ENCODE measurements at regions not wholly inside any gene's neighbourhood (a gene's known extent, or its start where the extent isn't known, plus 50 kb on each side); places are given as distances from the start of the nearest gene placed in this dataset.

- no peak for TF ChIP-seq CTCF (optimal IDR thresholded peaks at IDR 0.05 in 1 of 3, IDR thresholded peaks at IDR 0.05 in 1 of 3, conservative IDR thresholded peaks at IDR 0.05 in 1 of 3; ENCODE audit: extremely low read depth in 1 of 3, insufficient read depth in 2 of 3, low read length in 3 of 3)
- no peak for TF ChIP-seq EZH2 (IDR thresholded peaks at IDR 0.05; ENCODE audit: low read length)
- no peak for DNase-seq (ENCODE audit: low read depth, low spot score)
- H3K9ac ChIP-seq (ENCODE audit: control insufficient read depth, extremely low read depth, insufficient read depth, low read length) = no peak overlapping the region
- H3K36me3 ChIP-seq (ENCODE audit: control insufficient read depth in 2 of 2, extremely low read depth in 1 of 2, insufficient read depth in 2 of 2, low read length in 2 of 2) = no peaks in the 10 kb centered on the region
- H3K4me3 ChIP-seq (ENCODE audit: control insufficient read depth in 2 of 3, extremely low read depth in 1 of 3, insufficient read depth in 2 of 3, low read depth in 1 of 3, low read length in 3 of 3) = no peak overlapping the region
- H3K27ac ChIP-seq (ENCODE audit: control insufficient read depth, insufficient read depth, low read length) = no peak overlapping the region
- H3K9me1 ChIP-seq (ENCODE audit: control insufficient read depth, extremely low read depth, insufficient read depth, low read length) = no peaks in the 10 kb centered on the region
- dilution Hi-C loops (cut with MboI; ENCODE audit: extremely low pct_ligation_motif_present, low sequenced_read_pairs) = no loop called here
- H3K9me3 ChIP-seq (ENCODE audit: control insufficient read depth, low read depth, low read length) = no peaks in the 10 kb centered on the region
- no peaks in the 10 kb centered on the region for H3K27me3 ChIP-seq (ENCODE audit: control insufficient read depth, extremely low read depth, insufficient read depth, low read length)
- no peak overlapping the region for H3K4me2 ChIP-seq (ENCODE audit: control insufficient read depth, extremely low read depth, insufficient read depth, low read depth, low read length)
- H3K4me1 ChIP-seq (ENCODE audit: control insufficient read depth, extremely low read depth, insufficient read depth, low read length) = peaks cover 12% of the 10 kb centered on the region
- H2AFZ ChIP-seq (ENCODE audit: control insufficient read depth, low read length) = no peak overlapping the region
- FAIRE-seq = no peak
- H3K79me2 ChIP-seq (ENCODE audit: control insufficient read depth, insufficient read depth, low read length) = no peaks in the 10 kb centered on the region
- no peaks in the 10 kb centered on the region for H4K20me1 ChIP-seq (ENCODE audit: control insufficient read depth, extremely low read depth, insufficient read depth, low read length)
Measured at GRCh38 chr11:56852131-56852530, 103.6 kb upstream of the OR9G4 start.

GRCh38 chr11:56849852-56850251, 101.4 kb upstream of the OR9G4 start:
- TF ChIP-seq EZH2 (IDR thresholded peaks at IDR 0.05; ENCODE audit: low read length) = no peak
- no peaks in the 10 kb centered on the region for H3K9me1 ChIP-seq (ENCODE audit: control insufficient read depth, extremely low read depth, insufficient read depth, low read length)
- H3K4me3 ChIP-seq (ENCODE audit: control insufficient read depth in 2 of 3, extremely low read depth in 1 of 3, insufficient read depth in 2 of 3, low read depth in 1 of 3, low read length in 3 of 3) = no peak overlapping the region
- H3K79me2 ChIP-seq (ENCODE audit: control insufficient read depth, insufficient read depth, low read length) = no peaks in the 10 kb centered on the region
- H2AFZ ChIP-seq (ENCODE audit: control insufficient read depth, low read length) = no peak overlapping the region
- FAIRE-seq (no peak), DNase-seq (ENCODE audit: low read depth, low spot score) (no peak)
- H3K27me3 ChIP-seq (ENCODE audit: control insufficient read depth, extremely low read depth, insufficient read depth, low read length) = no peaks in the 10 kb centered on the region
- no peaks in the 10 kb centered on the region for H3K36me3 ChIP-seq (ENCODE audit: control insufficient read depth in 2 of 2, extremely low read depth in 1 of 2, insufficient read depth in 2 of 2, low read length in 2 of 2)
- dilution Hi-C loops (cut with MboI; ENCODE audit: extremely low pct_ligation_motif_present, low sequenced_read_pairs) = loop anchor here (25.0 kb wide), 2 partner anchors 237 to 437 kb away; no protein-coding TSS in a partner anchor
- H3K4me1 ChIP-seq (ENCODE audit: control insufficient read depth, extremely low read depth, insufficient read depth, low read length) = peaks cover 9% of the 10 kb centered on the region
- H3K9ac ChIP-seq (ENCODE audit: control insufficient read depth, extremely low read depth, insufficient read depth, low read length) = no peak overlapping the region
- H3K4me2 ChIP-seq (ENCODE audit: control insufficient read depth, extremely low read depth, insufficient read depth, low read depth, low read length) = peak overlapping the region; percentile 36
- H4K20me1 ChIP-seq (ENCODE audit: control insufficient read depth, extremely low read depth, insufficient read depth, low read length) = no peaks in the 10 kb centered on the region
- peak overlapping the region; percentile 42 for H3K27ac ChIP-seq (ENCODE audit: control insufficient read depth, insufficient read depth, low read length)
- no peaks in the 10 kb centered on the region for H3K9me3 ChIP-seq (ENCODE audit: control insufficient read depth, low read depth, low read length)

GRCh38 chr11:56849250-56849649, 100.8 kb upstream of the OR9G4 start:
- Histone ChIP-seq H3K36me3 (ENCODE audit: control insufficient read depth in 2 of 2, extremely low read depth in 1 of 2, insufficient read depth in 2 of 2, low read length in 2 of 2) (no peaks in the 10 kb centered on the region), H3K27ac (ENCODE audit: control insufficient read depth, insufficient read depth, low read length) (no peak overlapping the region), H2AFZ (ENCODE audit: control insufficient read depth, low read length) (no peak overlapping the region), H3K79me2 (ENCODE audit: control insufficient read depth, insufficient read depth, low read length) (no peaks in the 10 kb centered on the region), H3K9ac (ENCODE audit: control insufficient read depth, extremely low read depth, insufficient read depth, low read length) (no peak overlapping the region), H3K9me3 (ENCODE audit: control insufficient read depth, low read depth, low read length) (no peaks in the 10 kb centered on the region), H3K4me2 (ENCODE audit: control insufficient read depth, extremely low read depth, insufficient read depth, low read depth, low read length) (no peak overlapping the region), H3K4me1 (ENCODE audit: control insufficient read depth, extremely low read depth, insufficient read depth, low read length) (peaks cover 9% of the 10 kb centered on the region), H3K27me3 (ENCODE audit: control insufficient read depth, extremely low read depth, insufficient read depth, low read length) (no peaks in the 10 kb centered on the region), H4K20me1 (ENCODE audit: control insufficient read depth, extremely low read depth, insufficient read depth, low read length) (no peaks in the 10 kb centered on the region), H3K9me1 (ENCODE audit: control insufficient read depth, extremely low read depth, insufficient read depth, low read length) (no peaks in the 10 kb centered on the region), H3K4me3 (ENCODE audit: control insufficient read depth in 2 of 3, extremely low read depth in 1 of 3, insufficient read depth in 2 of 3, low read depth in 1 of 3, low read length in 3 of 3) (no peak overlapping the region)
- peak; percentile 62 for FAIRE-seq
- TF ChIP-seq CTCF (optimal IDR thresholded peaks at IDR 0.05 in 1 of 3, IDR thresholded peaks at IDR 0.05 in 1 of 3, conservative IDR thresholded peaks at IDR 0.05 in 1 of 3; ENCODE audit: extremely low read depth in 1 of 3, insufficient read depth in 2 of 3, low read length in 3 of 3) = no peak
- TF ChIP-seq EZH2 (IDR thresholded peaks at IDR 0.05; ENCODE audit: low read length) = no peak
- dilution Hi-C loops (cut with MboI; ENCODE audit: extremely low pct_ligation_motif_present, low sequenced_read_pairs) = loop anchor here (25.0 kb wide), 2 partner anchors 238 to 438 kb away; no protein-coding TSS in a partner anchor
- peak; percentile 21 for DNase-seq (ENCODE audit: low read depth, low spot score)

Measured in keratinocyte (primary cell).